Stomach (tissue), 8 donors: ENCODE measurements at regions not wholly inside any gene's neighbourhood (a gene's known extent, or its start where the extent isn't known, plus 50 kb on each side); places are given as distances from the start of the nearest gene placed in this dataset.

Source experiments
- DNase-seq, 2 donors: peaks; one replicate each; pipeline versions ENCODE4 v3.0.0 to v3.0.0-alpha.2; 2013 to 2019
- H3K27ac ChIP-seq, 5 donors: fragments of 200-600 bp in 4 of 5; sonication (generic) in 4 of 5; one replicate each; pipeline ENCODE4 v1.5.1; 2013 to 2019; ENCODE audit warnings: mild to moderate bottlenecking in 1 of 5, moderate library complexity in 1 of 5
- H3K27me3 ChIP-seq, 3 donors: fragments of 200-600 bp; sonication (generic); one replicate each; pipeline ENCODE4 v1.5.1; 2017 to 2019; ENCODE audit warnings: mixed run types in 1 of 3
- H3K36me3 ChIP-seq, 4 donors: fragments of 200-600 bp; sonication (generic); 1 replicate in 3 of 4; 2 replicates in 1 of 4; pipeline ENCODE4 v1.5.1; 2016 to 2019
- H3K4me1 ChIP-seq, 4 donors: fragments of 200-600 bp; sonication (generic); one replicate each; pipeline ENCODE4 v1.5.1; 2016 to 2019
- H3K4me3 ChIP-seq, 4 donors: fragments of 200-600 bp; sonication (generic) in 3 of 4; one replicate each; pipeline ENCODE4 v1.5.1; 2016 to 2019; ENCODE audit warnings: mild to moderate bottlenecking in 1 of 4
- H3K9me3 ChIP-seq, 4 donors: fragments of 200-600 bp; sonication (generic); one replicate each; pipeline ENCODE4 v1.5.1; 2016 to 2019
- EP300 ChIP-seq: sonication (generic); formaldehyde crosslinking; IDR thresholded peaks from one replicate; pipeline ENCODE4 v1.6.1; 2017; ENCODE audit warnings: antibody characterized with exemption
- POLR2A ChIP-seq, 4 donors: fragments of 450-650 bp; IDR thresholded peaks; one replicate each; pipeline ENCODE4 v1.6.1; 2016; ENCODE audit warnings: antibody characterized with exemption in 4 of 4, control low read depth in 2 of 4, mild to moderate bottlenecking in 1 of 4, moderate library complexity in 1 of 4
- POLR2AphosphoS5 ChIP-seq, 3 donors: sonication (generic); formaldehyde crosslinking; IDR thresholded peaks; one replicate each; pipeline ENCODE4 v1.6.1; 2016; ENCODE audit warnings: antibody characterized with exemption in 3 of 3
- WGBS, 5 donors: extraction: QIAGEN DNeasy Blood & Tissue Kit in 3 of 5; methylation state at CpG; one replicate each; pipeline versions ENCODE4 v1.1.5 to v1.1.7; 2013 to 2018; 5-methylcytosine and 5-hydroxymethylcytosine counted together
- intact Hi-C: fragments of 100-400 bp; cut with DNase I; formaldehyde crosslinking; loops from one replicate; pipeline ENCODE4 v1.15.1; 2023; ENCODE audit warnings: low total_unique reads
- TF ChIP-seq, protein P1 (sequence below), 7 experiments: fragments of 450-650 bp in 4 of 7; fragments of 200-600 bp in 3 of 7; sonication (generic) in 3 of 7; IDR thresholded peaks; one replicate each; pipeline ENCODE4 v1.5.1; 2016 to 2019; ENCODE audit warnings: antibody characterized with exemption in 7 of 7, control low read depth in 2 of 7, mild to moderate bottlenecking in 1 of 7
- donor health status: healthy with polysubstance abuse.
- donor health status: Bipolar disorder and iron deficiency.
- donor health status: healthy.

GRCh38 chr4:13159041-13159620 is 325.0 kb downstream of the RAB28 start:
- no peaks in the 10 kb centered on the region for H3K27me3 ChIP-seq
- no peaks in the 10 kb centered on the region for H3K36me3 ChIP-seq
- no peak overlapping the region for H3K27ac ChIP-seq
- H3K4me3 ChIP-seq, result no peak overlapping the region
- no peaks in the 10 kb centered on the region for H3K4me1 ChIP-seq
- 68 to 77% (median 72%) methylated on average over 4 of the region's 4 CpGs for WGBS, 5 donors
- TF ChIP-seq, protein P1, sequence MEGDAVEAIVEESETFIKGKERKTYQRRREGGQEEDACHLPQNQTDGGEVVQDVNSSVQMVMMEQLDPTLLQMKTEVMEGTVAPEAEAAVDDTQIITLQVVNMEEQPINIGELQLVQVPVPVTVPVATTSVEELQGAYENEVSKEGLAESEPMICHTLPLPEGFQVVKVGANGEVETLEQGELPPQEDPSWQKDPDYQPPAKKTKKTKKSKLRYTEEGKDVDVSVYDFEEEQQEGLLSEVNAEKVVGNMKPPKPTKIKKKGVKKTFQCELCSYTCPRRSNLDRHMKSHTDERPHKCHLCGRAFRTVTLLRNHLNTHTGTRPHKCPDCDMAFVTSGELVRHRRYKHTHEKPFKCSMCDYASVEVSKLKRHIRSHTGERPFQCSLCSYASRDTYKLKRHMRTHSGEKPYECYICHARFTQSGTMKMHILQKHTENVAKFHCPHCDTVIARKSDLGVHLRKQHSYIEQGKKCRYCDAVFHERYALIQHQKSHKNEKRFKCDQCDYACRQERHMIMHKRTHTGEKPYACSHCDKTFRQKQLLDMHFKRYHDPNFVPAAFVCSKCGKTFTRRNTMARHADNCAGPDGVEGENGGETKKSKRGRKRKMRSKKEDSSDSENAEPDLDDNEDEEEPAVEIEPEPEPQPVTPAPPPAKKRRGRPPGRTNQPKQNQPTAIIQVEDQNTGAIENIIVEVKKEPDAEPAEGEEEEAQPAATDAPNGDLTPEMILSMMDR (IDR thresholded peaks at IDR 0.05), result no peak
- TF ChIP-seq POLR2A (IDR thresholded peaks at IDR 0.05) (no peak), EP300 (no peak), POLR2AphosphoS5 (IDR thresholded peaks at IDR 0.05) (no peak)
- H3K9me3 ChIP-seq, result no peaks in the 10 kb centered on the region
- intact Hi-C loops, result no loop called here
- no peak for DNase-seq

GRCh38 chr4:13151194-13151593 is 332.9 kb downstream of the RAB28 start:
- TF ChIP-seq POLR2AphosphoS5 (IDR thresholded peaks at IDR 0.05) (no peak), EP300 (no peak), POLR2A (IDR thresholded peaks at IDR 0.05) (no peak)
- TF ChIP-seq, protein P1 (IDR thresholded peaks at IDR 0.05), result no peak
- H3K4me1 ChIP-seq, result no peaks in the 10 kb centered on the region
- no peaks in the 10 kb centered on the region for H3K27me3 ChIP-seq
- no peak for DNase-seq
- no peak overlapping the region for H3K27ac ChIP-seq
- 49 to 63% (median 53%) methylated on average over 7 of the region's 7 CpGs for WGBS, 5 donors
- no peaks in the 10 kb centered on the region for H3K36me3 ChIP-seq
- intact Hi-C loops, result no loop called here
- peaks cover 0 to 8% (median 6%) of the 10 kb centered on the region in 4 donors for H3K9me3 ChIP-seq
- H3K4me3 ChIP-seq, result no peak overlapping the region

DNA sequence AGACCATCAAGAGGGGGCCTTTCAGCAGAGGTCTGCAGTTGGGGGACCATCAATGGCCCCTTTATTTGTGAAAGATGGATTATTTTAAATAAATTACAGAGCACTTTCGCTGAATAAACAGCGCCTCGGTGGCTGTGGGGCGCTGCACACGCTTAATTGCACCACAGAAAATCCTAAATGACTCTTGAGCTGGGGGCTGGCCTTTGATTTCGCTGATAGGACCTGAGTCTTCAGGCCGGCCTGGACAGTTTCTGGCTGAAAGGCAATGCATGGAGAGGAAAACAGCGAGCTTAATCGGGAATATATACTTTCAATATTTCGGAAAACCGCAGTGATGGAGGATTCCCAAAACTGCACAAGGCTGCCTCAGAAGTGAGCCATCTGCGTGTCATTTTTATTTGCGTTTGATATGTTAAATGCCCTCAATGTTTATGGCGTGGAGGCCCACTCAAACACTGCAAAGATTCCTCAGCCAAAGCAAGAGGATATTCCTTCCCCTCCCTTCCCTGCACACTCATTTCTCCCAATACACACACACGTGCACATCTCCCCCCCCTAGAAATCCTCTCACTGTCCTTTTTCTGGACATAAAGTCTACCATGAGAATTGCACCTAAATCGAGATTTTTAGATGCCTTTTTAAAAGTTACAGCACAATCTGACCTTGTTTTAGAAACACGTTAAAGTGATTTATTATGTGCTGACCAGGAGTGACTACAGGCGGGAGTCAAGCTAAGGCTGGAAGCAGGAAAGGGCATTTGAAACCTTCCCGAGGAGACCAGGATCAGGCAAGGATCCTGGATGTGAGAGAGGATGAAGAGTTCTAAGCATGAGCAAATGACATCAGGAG is 340.7 kb downstream of the RAB28 start:
- H3K9me3 ChIP-seq, result no peaks in the 10 kb centered on the region
- intact Hi-C loops, result no loop called here
- 58 to 68% (median 64%) methylated on average over 19 of the region's 19 CpGs for WGBS, 5 donors
- H3K27ac ChIP-seq, result no peak overlapping the region
- H3K36me3 ChIP-seq, result peaks cover 0 to 5% (median 0%) of the 10 kb centered on the region in 4 donors
- no peaks in the 10 kb centered on the region for H3K4me1 ChIP-seq
- H3K4me3 ChIP-seq, result no peak overlapping the region
- no peaks in the 10 kb centered on the region for H3K27me3 ChIP-seq
- DNase-seq, result no peak
- TF ChIP-seq EP300, result no peak
- TF ChIP-seq, protein P1 (IDR thresholded peaks at IDR 0.05), result no peak
- TF ChIP-seq POLR2A (IDR thresholded peaks at IDR 0.05), result no peak
- TF ChIP-seq POLR2AphosphoS5 (IDR thresholded peaks at IDR 0.05), result no peak

GRCh38 chr4:13142726-13143125 is 341.4 kb downstream of the RAB28 start:
- no peak for DNase-seq
- H3K9me3 ChIP-seq, result no peaks in the 10 kb centered on the region
- TF ChIP-seq POLR2AphosphoS5 (IDR thresholded peaks at IDR 0.05) (no peak), POLR2A (IDR thresholded peaks at IDR 0.05) (no peak), EP300 (no peak)
- TF ChIP-seq, protein P1 (IDR thresholded peaks at IDR 0.05), result no peak
- intact Hi-C loops, result no loop called here
- H3K27me3 ChIP-seq, result no peaks in the 10 kb centered on the region
- H3K27ac ChIP-seq, result no peak overlapping the region
- H3K4me3 ChIP-seq, result no peak overlapping the region
- peaks cover 0 to 5% (median 0%) of the 10 kb centered on the region in 4 donors for H3K36me3 ChIP-seq
- WGBS, 5 donors, result 64 to 78% (median 78%) methylated on average over 4 of the region's 4 CpGs
- H3K4me1 ChIP-seq, result no peaks in the 10 kb centered on the region
